Cardiac muscle cell (in vitro differentiated cells and primary cell): ENCODE measurements at regions not wholly inside any gene's neighbourhood (a gene's known extent, or its start where the extent isn't known, plus 50 kb on each side); places are given as distances from the start of the nearest gene placed in this dataset.

ENCODE experiments used
- DNase-seq, 2 donors: peaks; one replicate each; pipeline versions ENCODE4 v3.0.0 to v3.0.0-alpha.2; 2010 to 2017; ENCODE audit warnings: low read depth in 1 of 2, low spot score in 1 of 2
- H3K27ac ChIP-seq: fragments of 200-600 bp; sonication (generic); 2 replicates; pipeline ENCODE4 v1.5.1; 2016
- H3K27me3 ChIP-seq: fragments of 200-600 bp; sonication (generic); 2 replicates; pipeline ENCODE4 v1.6.0; 2016; ENCODE audit warnings: control low read depth
- H3K36me3 ChIP-seq: fragments of 200-600 bp; sonication (generic); 2 replicates; pipeline ENCODE4 v1.5.1; 2016; ENCODE audit warnings: control low read depth
- H3K4me1 ChIP-seq: fragments of 200-600 bp; sonication (generic); 2 replicates; pipeline ENCODE4 v1.8.1; 2017; ENCODE audit warnings: low read depth, mild to moderate bottlenecking, mixed run types
- H3K4me3 ChIP-seq: fragments of 200-600 bp; sonication (generic); 2 replicates; pipeline ENCODE4 v1.5.1; 2016; ENCODE audit warnings: mild to moderate bottlenecking
- H3K9me3 ChIP-seq: fragments of 200-600 bp; sonication (generic); 2 replicates; pipeline ENCODE4 v1.5.1; 2017; ENCODE audit warnings: low read depth, mild to moderate bottlenecking, control low read depth
- TF ChIP-seq, protein P1 (sequence below): IDR thresholded peaks from 2 replicates; pipeline ENCODE4 v1.5.1; 2012; ENCODE audit warnings: low read depth, mild to moderate bottlenecking, low read length

GRCh38 chr11:15378941-15379340 lies 264.2 kb downstream of the INSC start:
- H3K4me1 ChIP-seq: no peaks in the 10 kb centered on the region
- no peaks in the 10 kb centered on the region for H3K9me3 ChIP-seq
- DNase-seq: no peak
- H3K4me3 ChIP-seq: no peak overlapping the region
- H3K27ac ChIP-seq: no peak overlapping the region
- TF ChIP-seq, protein P1, sequence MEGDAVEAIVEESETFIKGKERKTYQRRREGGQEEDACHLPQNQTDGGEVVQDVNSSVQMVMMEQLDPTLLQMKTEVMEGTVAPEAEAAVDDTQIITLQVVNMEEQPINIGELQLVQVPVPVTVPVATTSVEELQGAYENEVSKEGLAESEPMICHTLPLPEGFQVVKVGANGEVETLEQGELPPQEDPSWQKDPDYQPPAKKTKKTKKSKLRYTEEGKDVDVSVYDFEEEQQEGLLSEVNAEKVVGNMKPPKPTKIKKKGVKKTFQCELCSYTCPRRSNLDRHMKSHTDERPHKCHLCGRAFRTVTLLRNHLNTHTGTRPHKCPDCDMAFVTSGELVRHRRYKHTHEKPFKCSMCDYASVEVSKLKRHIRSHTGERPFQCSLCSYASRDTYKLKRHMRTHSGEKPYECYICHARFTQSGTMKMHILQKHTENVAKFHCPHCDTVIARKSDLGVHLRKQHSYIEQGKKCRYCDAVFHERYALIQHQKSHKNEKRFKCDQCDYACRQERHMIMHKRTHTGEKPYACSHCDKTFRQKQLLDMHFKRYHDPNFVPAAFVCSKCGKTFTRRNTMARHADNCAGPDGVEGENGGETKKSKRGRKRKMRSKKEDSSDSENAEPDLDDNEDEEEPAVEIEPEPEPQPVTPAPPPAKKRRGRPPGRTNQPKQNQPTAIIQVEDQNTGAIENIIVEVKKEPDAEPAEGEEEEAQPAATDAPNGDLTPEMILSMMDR: no peak
- H3K36me3 ChIP-seq: no peaks in the 10 kb centered on the region
- no peaks in the 10 kb centered on the region for H3K27me3 ChIP-seq

DNA sequence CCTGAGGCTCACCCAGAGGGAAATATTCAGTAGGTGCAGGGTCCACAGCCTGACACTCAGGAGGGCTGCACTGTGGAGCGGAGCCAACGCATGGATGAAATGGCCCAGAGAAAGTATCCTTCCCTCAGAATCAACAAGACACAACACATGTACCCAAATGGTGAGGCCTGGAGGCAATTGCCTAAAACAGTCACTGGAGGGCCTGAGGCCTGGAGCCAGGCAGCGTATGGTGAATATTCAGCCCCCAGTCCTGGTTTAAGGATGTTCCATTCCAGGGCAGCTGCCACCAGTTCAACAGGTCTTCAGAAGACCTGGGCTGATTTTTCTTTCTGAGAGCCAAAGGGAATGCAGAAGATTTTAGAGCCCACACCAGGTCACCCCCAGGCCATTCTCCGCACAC lies 264.8 kb downstream of the INSC start:
- H3K27ac ChIP-seq: no peak overlapping the region
- no peak for DNase-seq
- H3K9me3 ChIP-seq: no peaks in the 10 kb centered on the region
- TF ChIP-seq, protein P1: no peak
- H3K27me3 ChIP-seq: no peaks in the 10 kb centered on the region
- H3K4me3 ChIP-seq: no peak overlapping the region
- no peaks in the 10 kb centered on the region for H3K36me3 ChIP-seq
- no peaks in the 10 kb centered on the region for H3K4me1 ChIP-seq

DNA sequence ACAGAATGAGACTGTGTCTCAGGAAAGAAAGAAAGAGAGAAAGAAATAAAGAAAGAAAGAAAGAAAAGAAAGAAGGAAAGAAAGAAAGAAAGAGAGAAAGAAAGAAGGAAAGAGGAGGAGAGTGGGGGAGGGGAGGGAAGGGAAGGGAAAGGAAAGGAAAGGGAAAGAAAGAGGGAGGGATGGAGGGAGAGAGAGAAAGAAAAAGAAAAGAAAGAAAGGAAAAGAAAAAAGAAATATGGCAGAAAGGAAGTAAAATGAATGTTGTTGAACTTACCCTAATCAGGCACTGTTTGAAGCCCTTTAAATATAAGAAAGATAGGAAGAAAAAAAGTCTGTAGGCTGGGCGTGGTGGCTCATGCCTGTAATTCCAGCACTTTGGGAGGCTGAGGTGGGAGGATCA lies 276.1 kb downstream of the INSC start:
- no peaks in the 10 kb centered on the region for H3K9me3 ChIP-seq
- no peak overlapping the region for H3K4me3 ChIP-seq
- TF ChIP-seq, protein P1: no peak
- H3K27me3 ChIP-seq: no peaks in the 10 kb centered on the region
- H3K4me1 ChIP-seq: no peaks in the 10 kb centered on the region
- H3K27ac ChIP-seq: no peak overlapping the region
- no peaks in the 10 kb centered on the region for H3K36me3 ChIP-seq
- no peak for DNase-seq

GRCh38 chr11:15396778-15397177 lies 282.1 kb downstream of the INSC start:
- TF ChIP-seq, protein P1: no peak
- Histone ChIP-seq H3K9me3 (no peaks in the 10 kb centered on the region), H3K4me1 (no peaks in the 10 kb centered on the region), H3K4me3 (no peak overlapping the region), H3K36me3 (no peaks in the 10 kb centered on the region), H3K27ac (no peak overlapping the region), H3K27me3 (no peaks in the 10 kb centered on the region)
- no peak for DNase-seq

DNA sequence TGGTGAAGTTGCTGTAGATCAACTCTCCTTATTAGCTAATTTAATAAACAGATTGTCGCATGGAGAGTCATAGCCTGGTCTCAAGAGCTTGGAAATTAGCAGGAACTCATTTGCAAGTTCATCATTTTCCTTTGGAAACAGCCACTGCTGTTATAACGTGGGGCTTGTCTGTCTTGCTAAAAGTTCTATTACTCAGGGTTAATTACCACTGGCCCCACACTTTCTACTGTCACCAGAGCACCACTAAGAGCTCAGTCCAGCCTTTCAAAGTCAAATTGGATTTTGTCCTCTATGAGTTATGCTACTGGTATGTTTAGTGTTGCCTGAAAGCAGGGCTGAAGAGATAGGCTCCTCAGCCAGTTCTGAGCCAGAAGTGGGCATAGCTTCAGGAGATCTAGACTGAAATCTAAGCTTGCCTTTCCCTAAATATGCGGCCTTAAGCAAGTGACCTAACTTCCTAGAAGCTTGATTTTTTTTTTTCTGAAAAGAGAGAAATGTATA lies 292.2 kb downstream of the INSC start:
- no peaks in the 10 kb centered on the region for H3K27me3 ChIP-seq
- TF ChIP-seq, protein P1: no peak
- no peaks in the 10 kb centered on the region for H3K9me3 ChIP-seq
- no peak overlapping the region for H3K4me3 ChIP-seq
- H3K4me1 ChIP-seq: no peaks in the 10 kb centered on the region
- H3K36me3 ChIP-seq: no peaks in the 10 kb centered on the region
- DNase-seq: no peak
- no peak overlapping the region for H3K27ac ChIP-seq

DNA sequence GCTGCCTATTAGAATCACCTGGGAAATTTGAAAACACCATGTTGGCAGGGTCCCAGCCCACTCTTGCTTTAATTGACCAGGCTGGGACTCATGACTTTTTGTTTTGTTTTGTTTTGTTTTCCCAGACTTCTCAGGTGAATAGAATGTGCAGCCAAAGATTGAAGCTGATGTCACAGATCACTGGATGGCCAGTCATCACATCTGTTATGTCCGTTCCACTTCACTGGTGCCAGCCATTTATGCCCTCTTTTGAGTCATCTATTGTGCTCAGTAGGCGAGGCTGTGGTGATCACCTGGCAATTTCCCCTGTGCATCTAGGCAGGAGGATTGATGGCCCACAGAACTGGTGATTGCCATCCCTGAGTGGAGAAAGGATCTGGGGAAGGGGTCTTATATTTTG lies 297.3 kb downstream of the INSC start:
- no peaks in the 10 kb centered on the region for H3K9me3 ChIP-seq
- no peaks in the 10 kb centered on the region for H3K27me3 ChIP-seq
- H3K27ac ChIP-seq: no peak overlapping the region
- H3K36me3 ChIP-seq: no peaks in the 10 kb centered on the region
- TF ChIP-seq, protein P1: no peak
- DNase-seq: no peak
- H3K4me1 ChIP-seq: no peaks in the 10 kb centered on the region
- H3K4me3 ChIP-seq: no peak overlapping the region
